ENCODE measurements at regions not wholly inside any gene's neighbourhood (a gene's known extent, or its start where the extent isn't known, plus 50 kb on each side); places are given as distances from the start of the nearest gene placed in this dataset.

DNA sequence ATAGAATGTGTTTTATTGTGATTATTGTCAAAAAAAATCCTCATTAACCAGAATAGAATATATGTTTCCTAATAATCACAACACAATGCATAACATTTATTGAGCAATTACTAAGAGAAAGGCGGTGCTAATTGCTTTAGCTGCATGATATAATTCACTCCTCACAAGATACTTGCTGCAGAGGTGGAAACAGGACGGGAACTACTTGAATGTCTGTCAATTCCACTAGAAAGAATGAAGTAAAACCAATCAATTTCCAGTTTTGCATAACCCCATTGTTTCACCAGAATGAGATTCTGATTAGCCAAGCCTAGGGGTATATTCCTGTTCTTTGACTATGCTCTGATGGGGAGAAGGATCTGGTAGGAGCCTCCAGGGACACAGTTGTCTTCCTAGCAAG, 239.1 kb upstream of the NRP1 start:
- TF ChIP-seq CTCF (IDR thresholded peaks at IDR 0.05): no peak
- no peak for TF ChIP-seq EP300 (IDR thresholded peaks at IDR 0.05)
